AG04450 (cell line): ENCODE measurements at regions not wholly inside any gene's neighbourhood (a gene's known extent, or its start where the extent isn't known, plus 50 kb on each side); places are given as distances from the start of the nearest gene placed in this dataset.
"Not testable (repeated sequence)": the region's sequence is repeated elsewhere in the genome, so short reads cannot be mapped to it uniquely, and the experiment has no call there.

ENCODE experiments used
- CTCF ChIA-PET: fragments of 300-600, 350-600 bp; formaldehyde crosslinking; extraction: SDS; loops from one replicate; lab custom pipeline; 2022; ENCODE audit warnings: antibody characterized with exemption, inconsistent platforms; lab: Charles Lee
- POLR2A ChIA-PET: fragments of 350-600 bp; formaldehyde crosslinking; extraction: SDS; loops from one replicate; lab custom pipeline; 2021; ENCODE audit warnings: antibody characterized with exemption, inconsistent platforms; lab: Yijun Ruan, JAX
- DNase-seq: peaks from one replicate; pipeline ENCODE4 v3.0.0-alpha.2; 2011; ENCODE audit warnings: low read depth, low spot score
- H3K27ac ChIP-seq: one replicate; pipeline ENCODE4 v1.5.1; 2012; ENCODE audit warnings: low read depth, low read length, control low read depth
- H3K27me3 ChIP-seq: one replicate; pipeline ENCODE4 v1.6.0; 2012; ENCODE audit warnings: low read length; ENCODE audit not compliant: control insufficient read depth, insufficient read depth
- H3K4me3 ChIP-seq: 2 replicates; pipeline ENCODE4 v1.5.1; 2011; ENCODE audit warnings: mild to moderate bottlenecking, low read depth, low read length, control low read depth
- H3K9me3 ChIP-seq: 2 replicates; pipeline ENCODE4 v1.5.1; 2012; ENCODE audit warnings: low read length; ENCODE audit not compliant: control insufficient read depth, insufficient read depth
- TF ChIP-seq, protein P1 (sequence below): IDR thresholded peaks from 2 replicates; pipeline ENCODE4 v1.5.1; 2011; ENCODE audit warnings: low read depth, low read length, control low read depth, inconsistent platforms

DNA sequence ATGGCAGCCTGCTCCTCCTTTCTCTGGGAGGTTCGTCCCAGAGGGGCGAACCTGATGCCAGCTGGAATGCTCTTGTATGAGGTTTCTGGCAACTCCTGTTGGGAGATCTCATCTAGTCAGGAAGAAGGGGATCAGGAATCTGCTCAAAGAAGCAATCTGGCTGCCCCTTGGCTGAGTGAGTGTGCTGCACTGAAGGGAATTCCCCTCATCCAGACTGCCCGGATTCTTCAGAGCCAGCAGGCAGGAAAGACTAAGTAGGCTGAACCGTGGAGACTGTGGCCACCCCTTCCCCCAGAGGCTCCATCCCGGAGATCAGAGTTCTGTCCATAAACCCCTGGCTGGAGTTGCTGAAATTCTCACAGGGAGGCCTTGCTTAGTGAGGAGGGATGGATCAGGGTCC is 476.0 kb downstream of the CSNK1G3 start:
- H3K27ac ChIP-seq = no peak overlapping the region
- POLR2A ChIA-PET = no interaction called here
- CTCF ChIA-PET = no interaction called here
- no peak overlapping the region for H3K4me3 ChIP-seq
- no peaks in the 10 kb centered on the region for H3K9me3 ChIP-seq
- DNase-seq = no peak
- no peaks in the 10 kb centered on the region for H3K27me3 ChIP-seq
- TF ChIP-seq, protein P1, sequence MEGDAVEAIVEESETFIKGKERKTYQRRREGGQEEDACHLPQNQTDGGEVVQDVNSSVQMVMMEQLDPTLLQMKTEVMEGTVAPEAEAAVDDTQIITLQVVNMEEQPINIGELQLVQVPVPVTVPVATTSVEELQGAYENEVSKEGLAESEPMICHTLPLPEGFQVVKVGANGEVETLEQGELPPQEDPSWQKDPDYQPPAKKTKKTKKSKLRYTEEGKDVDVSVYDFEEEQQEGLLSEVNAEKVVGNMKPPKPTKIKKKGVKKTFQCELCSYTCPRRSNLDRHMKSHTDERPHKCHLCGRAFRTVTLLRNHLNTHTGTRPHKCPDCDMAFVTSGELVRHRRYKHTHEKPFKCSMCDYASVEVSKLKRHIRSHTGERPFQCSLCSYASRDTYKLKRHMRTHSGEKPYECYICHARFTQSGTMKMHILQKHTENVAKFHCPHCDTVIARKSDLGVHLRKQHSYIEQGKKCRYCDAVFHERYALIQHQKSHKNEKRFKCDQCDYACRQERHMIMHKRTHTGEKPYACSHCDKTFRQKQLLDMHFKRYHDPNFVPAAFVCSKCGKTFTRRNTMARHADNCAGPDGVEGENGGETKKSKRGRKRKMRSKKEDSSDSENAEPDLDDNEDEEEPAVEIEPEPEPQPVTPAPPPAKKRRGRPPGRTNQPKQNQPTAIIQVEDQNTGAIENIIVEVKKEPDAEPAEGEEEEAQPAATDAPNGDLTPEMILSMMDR = no peak

GRCh38 chr5:123976379-123977033 is 464.5 kb downstream of the CSNK1G3 start:
- Histone ChIP-seq H3K27me3 (no peaks in the 10 kb centered on the region), H3K9me3 (no peaks in the 10 kb centered on the region), H3K27ac (no peak overlapping the region), H3K4me3 (no peak overlapping the region)
- TF ChIP-seq, protein P1 = no peak
- DNase-seq = no peak
- ChIA-PET POLR2A (no interaction called here), CTCF (no interaction called here)

- H3K9me3 ChIP-seq, POLR2A ChIA-PET, H3K27ac ChIP-seq, H3K27me3 ChIP-seq, CTCF ChIA-PET, H3K4me3 ChIP-seq, DNase-seq: not testable (repeated sequence)
Observed at GRCh38 chr5:123975521-123975920, 463.5 kb downstream of the CSNK1G3 start.

DNA sequence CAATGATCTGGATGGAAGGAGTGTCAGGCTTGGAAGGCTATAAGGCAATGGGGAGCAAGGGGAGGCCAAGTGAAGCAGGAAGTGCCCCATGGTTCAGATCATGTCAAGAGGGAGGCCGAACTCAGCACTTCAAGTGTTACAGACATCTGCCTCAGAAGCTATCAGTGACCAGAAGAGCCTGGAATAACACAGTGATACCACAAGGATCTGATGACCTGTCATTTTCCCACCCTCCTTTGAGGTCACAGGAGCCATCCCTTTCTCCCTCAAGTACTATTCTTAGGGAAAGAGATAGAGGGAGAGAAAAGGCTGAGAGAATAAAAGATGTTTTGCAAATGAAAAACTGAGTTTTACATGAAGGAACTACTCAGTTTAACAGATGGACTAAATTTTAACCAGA is 454.8 kb downstream of the CSNK1G3 start:
- H3K27me3 ChIP-seq = no peaks in the 10 kb centered on the region
- H3K27ac ChIP-seq = no peak overlapping the region
- TF ChIP-seq, protein P1 = no peak
- H3K4me3 ChIP-seq = no peak overlapping the region
- DNase-seq = no peak
- H3K9me3 ChIP-seq = no peaks in the 10 kb centered on the region
- ChIA-PET CTCF (no interaction called here), POLR2A (no interaction called here)

DNA sequence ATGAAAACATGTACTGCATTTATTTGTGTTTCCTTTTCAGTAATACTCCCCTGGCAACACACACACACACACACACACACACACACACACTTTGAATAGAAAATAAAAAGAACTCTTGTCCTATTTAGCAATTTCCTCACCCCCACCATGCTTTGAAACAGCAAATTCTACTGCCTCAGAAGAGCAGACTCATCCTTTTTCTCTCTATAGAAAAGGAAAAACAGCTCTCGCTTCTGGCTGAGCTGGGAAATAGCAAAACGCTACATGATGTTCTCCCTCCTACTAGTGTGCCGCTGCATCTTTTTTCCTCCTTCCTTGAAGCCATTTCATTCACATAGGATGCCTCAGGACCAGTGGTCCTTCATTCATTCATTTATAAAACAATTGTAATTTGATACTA is 453.6 kb downstream of the CSNK1G3 start:
- POLR2A ChIA-PET = no interaction called here

More for the DNA sequence above, 453.6 kb downstream of the CSNK1G3 start:
- TF ChIP-seq, protein P1 = no peak
- H3K4me3 ChIP-seq = no peak overlapping the region
- H3K27me3 ChIP-seq = no peaks in the 10 kb centered on the region
- CTCF ChIA-PET = no interaction called here
- H3K27ac ChIP-seq = no peak overlapping the region
- no peaks in the 10 kb centered on the region for H3K9me3 ChIP-seq
- no peak for DNase-seq
